GM12864 (cell line): ENCODE measurements at regions not wholly inside any gene's neighbourhood (a gene's known extent, or its start where the extent isn't known, plus 50 kb on each side); places are given as distances from the start of the nearest gene placed in this dataset.

Experiments used
- DNase-seq: peaks from one replicate; pipeline ENCODE4 v3.0.0-alpha.2; 2011; ENCODE audit warnings: low read depth
- H3K4me3 ChIP-seq: 2 replicates; pipeline ENCODE4 v1.5.1; 2011; ENCODE audit warnings: mild to moderate bottlenecking, low read depth, low read length, control low read depth
- TF ChIP-seq, protein P1 (sequence below): IDR thresholded peaks from 2 replicates; pipeline ENCODE4 v1.5.1; 2011; ENCODE audit warnings: low read depth, mild to moderate bottlenecking, moderate library complexity, low read length, control low read depth, inconsistent platforms; ENCODE audit errors: missing control alignments

GRCh38 chr7:69177461-69177861 lies 420.8 kb upstream of the AUTS2 start:
- H3K4me3 ChIP-seq: no peak overlapping the region
- DNase-seq: no peak
- TF ChIP-seq, protein P1, sequence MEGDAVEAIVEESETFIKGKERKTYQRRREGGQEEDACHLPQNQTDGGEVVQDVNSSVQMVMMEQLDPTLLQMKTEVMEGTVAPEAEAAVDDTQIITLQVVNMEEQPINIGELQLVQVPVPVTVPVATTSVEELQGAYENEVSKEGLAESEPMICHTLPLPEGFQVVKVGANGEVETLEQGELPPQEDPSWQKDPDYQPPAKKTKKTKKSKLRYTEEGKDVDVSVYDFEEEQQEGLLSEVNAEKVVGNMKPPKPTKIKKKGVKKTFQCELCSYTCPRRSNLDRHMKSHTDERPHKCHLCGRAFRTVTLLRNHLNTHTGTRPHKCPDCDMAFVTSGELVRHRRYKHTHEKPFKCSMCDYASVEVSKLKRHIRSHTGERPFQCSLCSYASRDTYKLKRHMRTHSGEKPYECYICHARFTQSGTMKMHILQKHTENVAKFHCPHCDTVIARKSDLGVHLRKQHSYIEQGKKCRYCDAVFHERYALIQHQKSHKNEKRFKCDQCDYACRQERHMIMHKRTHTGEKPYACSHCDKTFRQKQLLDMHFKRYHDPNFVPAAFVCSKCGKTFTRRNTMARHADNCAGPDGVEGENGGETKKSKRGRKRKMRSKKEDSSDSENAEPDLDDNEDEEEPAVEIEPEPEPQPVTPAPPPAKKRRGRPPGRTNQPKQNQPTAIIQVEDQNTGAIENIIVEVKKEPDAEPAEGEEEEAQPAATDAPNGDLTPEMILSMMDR: no peak

DNA sequence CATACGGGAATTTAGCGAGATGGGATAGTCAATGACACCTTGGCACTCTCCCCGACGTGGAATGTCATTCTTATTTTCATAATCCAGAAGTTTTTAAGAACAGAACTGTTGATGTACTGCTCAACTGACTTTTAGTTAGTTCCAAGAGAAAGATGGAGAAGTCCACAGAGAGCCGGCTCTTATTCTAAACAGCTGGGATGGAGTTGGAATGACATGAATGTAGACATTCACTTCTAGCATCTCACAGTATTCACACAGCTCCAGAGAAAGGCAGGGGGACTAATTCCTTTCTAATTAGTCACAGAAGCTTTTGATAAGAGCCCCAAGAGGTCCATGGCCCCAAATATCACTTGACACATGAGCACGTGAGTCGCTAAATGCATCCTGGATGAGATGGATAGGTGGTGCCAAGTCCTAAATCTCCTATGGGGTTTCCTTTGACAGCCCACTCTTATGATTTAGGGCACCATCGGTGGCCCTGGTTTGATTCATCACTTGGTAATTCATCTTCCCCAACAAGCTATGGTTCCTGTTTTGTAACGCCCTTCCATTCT lies 420.3 kb upstream of the AUTS2 start:
- no peak overlapping the region for H3K4me3 ChIP-seq
- DNase-seq: no peak
- TF ChIP-seq, protein P1: no peak

DNA sequence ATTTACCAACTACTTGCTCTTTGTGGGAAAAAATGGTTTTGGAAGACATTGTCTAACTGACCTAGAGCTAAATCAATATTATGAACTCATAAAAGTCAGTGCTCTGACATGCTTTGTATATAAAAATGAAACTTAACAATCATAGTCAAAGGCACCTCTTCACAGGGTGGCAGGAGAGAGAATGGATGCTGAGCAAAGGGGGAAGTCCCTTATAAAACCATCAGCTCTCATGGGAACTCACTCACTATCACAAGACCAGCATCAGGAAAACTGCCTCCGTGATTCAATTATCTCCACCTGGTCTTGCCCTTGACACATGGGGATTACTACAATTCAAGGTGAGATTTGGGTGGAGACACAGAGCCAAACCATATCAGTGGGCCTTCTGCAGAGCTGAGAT lies 417.6 kb upstream of the AUTS2 start:
- DNase-seq: no peak
- TF ChIP-seq, protein P1: no peak
- no peak overlapping the region for H3K4me3 ChIP-seq

GRCh38 chr7:69182596-69183467 lies 415.4 kb upstream of the AUTS2 start:
- no peak overlapping the region for H3K4me3 ChIP-seq

GRCh38 chr7:69184339-69184738 lies 413.9 kb upstream of the AUTS2 start:
- TF ChIP-seq, protein P1: no peak
- H3K4me3 ChIP-seq: no peak overlapping the region

More at GRCh38 chr7:69182596-69183467, 415.4 kb upstream of the AUTS2 start:
- DNase-seq: no peak
- TF ChIP-seq, protein P1: no peak

GRCh38 chr7:69185170-69185569 lies 413.1 kb upstream of the AUTS2 start:
- no peak for DNase-seq
- H3K4me3 ChIP-seq: no peak overlapping the region
- TF ChIP-seq, protein P1: no peak

More at GRCh38 chr7:69184339-69184738, 413.9 kb upstream of the AUTS2 start:
- DNase-seq: no peak
